ENCODE measurements at regions not wholly inside any gene's neighbourhood (a gene's known extent, or its start where the extent isn't known, plus 50 kb on each side); places are given as distances from the start of the nearest gene placed in this dataset.

GRCh38 chr12:58576916-58577315 lies 343.4 kb downstream of the LRIG3 start:
- DNase-seq (ENCODE audit: low read depth): no peak

- no peak for DNase-seq (ENCODE audit: low read depth)
Observed at GRCh38 chr12:58580095-58580494, 340.2 kb downstream of the LRIG3 start.

GRCh38 chr12:58583529-58583928 lies 336.8 kb downstream of the LRIG3 start:
- DNase-seq (ENCODE audit: low read depth): peak; percentile 75

- DNase-seq (ENCODE audit: low read depth): peak; percentile 62
Observed at GRCh38 chr12:58583940-58584339, 336.4 kb downstream of the LRIG3 start.

- no peak for DNase-seq (ENCODE audit: low read depth)
Observed at GRCh38 chr12:58584880-58585279, 335.4 kb downstream of the LRIG3 start.

GRCh38 chr12:58586762-58587161 lies 333.5 kb downstream of the LRIG3 start:
- no peak for DNase-seq (ENCODE audit: low read depth)

GRCh38 chr12:58588770-58589169 lies 331.5 kb downstream of the LRIG3 start:
- DNase-seq (ENCODE audit: low read depth): peak; percentile 16

GRCh38 chr12:58592475-58593207 lies 327.7 kb downstream of the LRIG3 start:
- DNase-seq (ENCODE audit: low read depth): no peak

- peak; percentile 60 for DNase-seq (ENCODE audit: low read depth)
Observed at GRCh38 chr12:58593557-58594304, 326.6 kb downstream of the LRIG3 start.

- DNase-seq (ENCODE audit: low read depth): peak; percentile 39
Observed at GRCh38 chr12:58596381-58596780, 323.9 kb downstream of the LRIG3 start.

GRCh38 chr12:58601529-58601928 lies 318.8 kb downstream of the LRIG3 start:
- no peak for DNase-seq (ENCODE audit: low read depth)

GRCh38 chr12:58602179-58602578 lies 318.1 kb downstream of the LRIG3 start:
- DNase-seq (ENCODE audit: low read depth): no peak

GRCh38 chr12:58602736-58603135 lies 317.6 kb downstream of the LRIG3 start:
- no peak for DNase-seq (ENCODE audit: low read depth)

GRCh38 chr12:58607805-58608204 lies 312.5 kb downstream of the LRIG3 start:
- no peak for DNase-seq (ENCODE audit: low read depth)

GRCh38 chr12:58608711-58609110 lies 311.6 kb downstream of the LRIG3 start:
- DNase-seq (ENCODE audit: low read depth): no peak

- DNase-seq (ENCODE audit: low read depth): no peak
Observed at GRCh38 chr12:58615047-58615446, 305.3 kb downstream of the LRIG3 start.

GRCh38 chr12:58615576-58615975 lies 304.7 kb downstream of the LRIG3 start:
- no peak for DNase-seq (ENCODE audit: low read depth)

- DNase-seq (ENCODE audit: low read depth): no peak
Observed at GRCh38 chr12:58616618-58617017, 303.7 kb downstream of the LRIG3 start.

GRCh38 chr12:58621126-58621525 lies 299.2 kb downstream of the LRIG3 start:
- DNase-seq (ENCODE audit: low read depth): no peak

GRCh38 chr12:58629376-58629775 lies 290.9 kb downstream of the LRIG3 start:
- DNase-seq (ENCODE audit: low read depth): no peak

GRCh38 chr12:58633479-58633878 lies 286.8 kb downstream of the LRIG3 start:
- DNase-seq (ENCODE audit: low read depth): no peak

GRCh38 chr12:58639318-58639934 lies 280.9 kb downstream of the LRIG3 start:
- DNase-seq (ENCODE audit: low read depth): peak; percentile 4

- no peak for DNase-seq (ENCODE audit: low read depth)
Observed at GRCh38 chr12:58640314-58640713, 280.0 kb downstream of the LRIG3 start.

Measured in RPMI7951 (cell line).